CD4-positive, alpha-beta T cell (primary cell): ENCODE measurements at regions not wholly inside any gene's neighbourhood (a gene's known extent, or its start where the extent isn't known, plus 50 kb on each side); places are given as distances from the start of the nearest gene placed in this dataset.

Experiments
- ATAC-seq: fragments of 200-7000 bp; cut with Tn5 transposase; one replicate; pipeline ENCODE4 v1.10.0; 2022; ENCODE audit warnings: mild to moderate bottlenecking; ENCODE audit not compliant: poor library complexity
- CTCF ChIA-PET: fragments of 350-600 bp; sonication (Branson Sonifier 250); formaldehyde crosslinking; loops from one replicate; lab custom pipeline; 2021; ENCODE audit warnings: antibody characterized with exemption, inconsistent platforms; lab: Charles Lee
- POLR2A ChIA-PET: fragments of 350-600 bp; sonication (Branson Sonifier 250); formaldehyde crosslinking; loops from one replicate; lab custom pipeline; 2021; ENCODE audit warnings: antibody characterized with exemption, inconsistent platforms; lab: Charles Lee
- DNase-seq, 14 experiments: peaks; one replicate each; pipeline ENCODE4 v3.0.0-alpha.2; 2013 to 2020; ENCODE audit warnings: mixed read lengths in 2 of 14
- H3K27ac ChIP-seq, 2 donors: one replicate each; pipeline versions ENCODE4 v1.5.1 to v1.7.0; 2013; ENCODE audit warnings: low read length in 2 of 2, low read depth in 1 of 2, mild to moderate bottlenecking in 1 of 2
- H3K27me3 ChIP-seq, 2 experiments: 1 replicate in 1 of 2; 2 replicates in 1 of 2; pipeline versions ENCODE4 v1.6.1 to v1.7.0; 2013; ENCODE audit warnings: low read length in 2 of 2, control low read depth in 1 of 2, mild to moderate bottlenecking in 1 of 2, moderate library complexity in 1 of 2; ENCODE audit not compliant: insufficient read depth in 2 of 2, control insufficient read depth in 1 of 2
- H3K36me3 ChIP-seq: one replicate; pipeline ENCODE4 v1.6.1; 2013; ENCODE audit warnings: low read length, control low read depth; ENCODE audit not compliant: insufficient read depth
- H3K4me1 ChIP-seq: one replicate; pipeline ENCODE4 v1.6.1; 2013; ENCODE audit warnings: low read length, control low read depth; ENCODE audit not compliant: insufficient read depth
- H3K4me3 ChIP-seq: one replicate; pipeline ENCODE4 v1.5.1; 2013; ENCODE audit warnings: mild to moderate bottlenecking, low read length, moderate library complexity
- H3K9me3 ChIP-seq, 2 experiments: 1 replicate in 1 of 2; 2 replicates in 1 of 2; pipeline versions ENCODE4 v1.6.1 to v1.7.0; 2013; ENCODE audit warnings: low read length in 2 of 2, mild to moderate bottlenecking in 2 of 2, control low read depth in 1 of 2, moderate library complexity in 1 of 2; ENCODE audit not compliant: control insufficient read depth in 1 of 2, insufficient read depth in 1 of 2
- H3K27ac Mint-ChIP-seq: one replicate; pipeline ENCODE4 v1.8.0; 2020; ENCODE audit warnings: mixed read lengths
- H3K27me3 Mint-ChIP-seq: one replicate; pipeline ENCODE4 v1.8.0; 2021; ENCODE audit warnings: mixed read lengths
- H3K36me3 Mint-ChIP-seq: one replicate; pipeline ENCODE4 v1.8.0; 2021; ENCODE audit warnings: low read depth, mixed read lengths
- H3K4me1 Mint-ChIP-seq: one replicate; pipeline ENCODE4 v1.8.0; 2021; ENCODE audit warnings: low read depth, mixed read lengths
- H3K4me3 Mint-ChIP-seq: one replicate; pipeline ENCODE4 v1.8.0; 2020; ENCODE audit warnings: mild to moderate bottlenecking, mixed read lengths
- H3K9me3 Mint-ChIP-seq: one replicate; pipeline ENCODE4 v1.8.0; 2020; ENCODE audit warnings: mixed read lengths
- intact Hi-C, 2 experiments: fragments of 100-400 bp; cut with DNase I in 1 of 2; cut with micrococcal nuclease in 1 of 2; formaldehyde crosslinking; loops; one replicate each; pipeline versions ENCODE4 v1.15.1 to v1.9.0; 2023 to 2025; cut with DNase I, micrococcal nuclease
- TF ChIP-seq, protein P1 (sequence below): fragments of 200-600 bp; IDR thresholded peaks from one replicate; pipeline ENCODE4 v1.8.0; 2022; ENCODE audit warnings: antibody characterized with exemption, mild to moderate bottlenecking

DNA sequence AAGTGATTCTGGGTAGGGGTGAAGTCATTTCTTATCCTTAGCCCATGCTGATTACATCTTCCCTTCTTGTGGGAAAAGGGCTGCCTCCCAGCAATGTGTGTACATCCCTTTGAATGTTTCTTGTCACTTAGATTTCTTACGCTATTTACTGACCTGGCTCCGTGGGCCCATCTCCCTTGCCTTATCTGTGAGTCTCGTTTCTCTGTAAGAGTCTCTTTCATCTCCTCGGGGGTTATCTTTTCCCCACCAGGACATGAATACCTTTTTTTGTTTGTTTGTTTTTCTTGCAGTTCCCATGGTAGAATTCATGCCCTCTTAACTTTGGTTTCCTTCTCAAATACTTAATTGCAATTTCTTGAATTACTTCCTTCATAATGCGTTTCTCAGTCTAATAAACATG is 107.7 kb downstream of the BAMBI start:
- Histone ChIP-seq H3K27ac (no peak overlapping the region), H3K4me1 (no peaks in the 10 kb centered on the region), H3K4me3 (no peak overlapping the region), H3K9me3 (no peaks in the 10 kb centered on the region), H3K36me3 (no peaks in the 10 kb centered on the region), H3K27me3 (no peaks in the 10 kb centered on the region)
- CTCF ChIA-PET = no interaction called here
- Mint-ChIP-seq H3K4me1 (no peaks in the 10 kb centered on the region), H3K9me3 (no peaks in the 10 kb centered on the region), H3K36me3 (no peaks in the 10 kb centered on the region), H3K27me3 (peaks cover 11% of the 10 kb centered on the region), H3K4me3 (no peak overlapping the region), H3K27ac (no peak overlapping the region)
- no peak for ATAC-seq
- TF ChIP-seq, protein P1, sequence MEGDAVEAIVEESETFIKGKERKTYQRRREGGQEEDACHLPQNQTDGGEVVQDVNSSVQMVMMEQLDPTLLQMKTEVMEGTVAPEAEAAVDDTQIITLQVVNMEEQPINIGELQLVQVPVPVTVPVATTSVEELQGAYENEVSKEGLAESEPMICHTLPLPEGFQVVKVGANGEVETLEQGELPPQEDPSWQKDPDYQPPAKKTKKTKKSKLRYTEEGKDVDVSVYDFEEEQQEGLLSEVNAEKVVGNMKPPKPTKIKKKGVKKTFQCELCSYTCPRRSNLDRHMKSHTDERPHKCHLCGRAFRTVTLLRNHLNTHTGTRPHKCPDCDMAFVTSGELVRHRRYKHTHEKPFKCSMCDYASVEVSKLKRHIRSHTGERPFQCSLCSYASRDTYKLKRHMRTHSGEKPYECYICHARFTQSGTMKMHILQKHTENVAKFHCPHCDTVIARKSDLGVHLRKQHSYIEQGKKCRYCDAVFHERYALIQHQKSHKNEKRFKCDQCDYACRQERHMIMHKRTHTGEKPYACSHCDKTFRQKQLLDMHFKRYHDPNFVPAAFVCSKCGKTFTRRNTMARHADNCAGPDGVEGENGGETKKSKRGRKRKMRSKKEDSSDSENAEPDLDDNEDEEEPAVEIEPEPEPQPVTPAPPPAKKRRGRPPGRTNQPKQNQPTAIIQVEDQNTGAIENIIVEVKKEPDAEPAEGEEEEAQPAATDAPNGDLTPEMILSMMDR = no peak
- no peak for DNase-seq
- POLR2A ChIA-PET = no interaction called here
- intact Hi-C loops = no loop called here

DNA sequence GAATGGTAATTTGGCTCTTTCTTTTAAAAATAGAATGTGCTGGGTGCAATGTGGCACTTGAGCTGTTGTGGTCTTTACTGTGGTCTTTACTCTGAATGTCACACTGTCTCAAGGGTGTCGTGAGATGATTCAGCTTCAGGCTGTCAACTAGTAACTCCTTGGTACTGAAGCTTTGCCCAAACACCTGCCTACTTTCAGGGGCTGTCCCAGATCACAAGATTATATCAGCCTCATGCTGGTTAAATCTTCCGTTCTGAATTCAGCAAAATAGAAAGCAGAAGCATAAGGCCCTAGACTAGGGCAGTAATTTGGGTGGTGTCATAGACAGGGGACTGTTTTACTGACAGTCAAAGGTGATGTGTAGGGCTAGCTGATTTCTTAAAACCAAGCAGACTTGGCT is 110.9 kb downstream of the BAMBI start:
- Histone ChIP-seq H3K36me3 (no peaks in the 10 kb centered on the region), H3K4me1 (no peaks in the 10 kb centered on the region), H3K27me3 (no peaks in the 10 kb centered on the region), H3K4me3 (no peak overlapping the region), H3K27ac (no peak overlapping the region), H3K9me3 (no peaks in the 10 kb centered on the region)
- DNase-seq (no peak), ATAC-seq (no peak)
- CTCF ChIA-PET = no interaction called here
- no peaks in the 10 kb centered on the region for H3K4me1 Mint-ChIP-seq
- TF ChIP-seq, protein P1 = no peak
- POLR2A ChIA-PET = no interaction called here
- H3K36me3 Mint-ChIP-seq = no peaks in the 10 kb centered on the region
- H3K27me3 Mint-ChIP-seq = peaks cover 16% of the 10 kb centered on the region
- no peak overlapping the region for H3K4me3 Mint-ChIP-seq
- no peaks in the 10 kb centered on the region for H3K9me3 Mint-ChIP-seq
- H3K27ac Mint-ChIP-seq = no peak overlapping the region
- intact Hi-C loops = no loop called here

DNA sequence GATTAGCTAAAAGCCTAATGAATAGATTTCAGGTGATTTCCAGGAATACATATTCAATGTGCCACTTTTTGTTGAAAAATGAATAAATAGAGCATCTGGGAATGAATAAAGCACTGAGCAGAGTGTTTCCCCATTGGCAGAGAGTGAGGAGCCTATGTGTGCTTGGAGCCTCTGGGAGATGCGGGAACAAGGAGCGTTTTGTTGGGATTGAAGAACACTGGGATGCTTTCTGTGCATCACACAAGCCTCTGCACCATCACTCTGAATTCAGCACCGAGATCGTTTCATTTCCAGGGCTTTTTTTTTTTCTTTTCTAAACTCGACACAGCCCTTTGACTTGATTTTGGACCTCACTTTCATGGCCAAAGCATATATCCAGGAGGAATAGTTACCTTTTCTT is 111.4 kb downstream of the BAMBI start:
- H3K27me3 Mint-ChIP-seq = peaks cover 16% of the 10 kb centered on the region
- ATAC-seq = no peak
- TF ChIP-seq, protein P1 = no peak

More for the DNA sequence above, 111.4 kb downstream of the BAMBI start:
- no peaks in the 10 kb centered on the region for H3K27me3 ChIP-seq
- H3K4me1 ChIP-seq = no peaks in the 10 kb centered on the region
- Mint-ChIP-seq H3K27ac (no peak overlapping the region), H3K36me3 (no peaks in the 10 kb centered on the region), H3K9me3 (no peaks in the 10 kb centered on the region), H3K4me3 (no peak overlapping the region), H3K4me1 (no peaks in the 10 kb centered on the region)
- DNase-seq = no peak
- H3K4me3 ChIP-seq = no peak overlapping the region
- ChIA-PET CTCF (no interaction called here), POLR2A (no interaction called here)
- intact Hi-C loops = no loop called here
- no peaks in the 10 kb centered on the region for H3K9me3 ChIP-seq
- H3K36me3 ChIP-seq = no peaks in the 10 kb centered on the region
- no peak overlapping the region for H3K27ac ChIP-seq
